GM12878 (cell line): ENCODE measurements at regions not wholly inside any gene's neighbourhood (a gene's known extent, or its start where the extent isn't known, plus 50 kb on each side); places are given as distances from the start of the nearest gene placed in this dataset.

Experiments
- ATF3 ChIP-seq: IDR thresholded peaks from 2 replicates; pipeline ENCODE4 v1.6.1; 2011; ENCODE audit warnings: low read depth, mild to moderate bottlenecking, low read length, moderate library complexity, borderline replicate concordance; ENCODE audit errors: extremely low read depth
- HCFC1 ChIP-seq: fragments of 150-350 bp; IDR thresholded peaks from 2 replicates; pipeline ENCODE4 v1.6.1; 2014; ENCODE audit warnings: low read length
- JUNB ChIP-seq: IDR thresholded peaks from 2 replicates; pipeline ENCODE4 v1.6.1; 2016; ENCODE audit warnings: antibody characterized with exemption, mild to moderate bottlenecking
- KLF5 ChIP-seq: fragments of 450-650 bp; IDR thresholded peaks from 2 replicates; pipeline ENCODE4 v1.6.1; 2014; ENCODE audit warnings: mild to moderate bottlenecking; ENCODE audit not compliant: partially characterized antibody
- LARP7 ChIP-seq: fragments of 450-650 bp; IDR thresholded peaks from 2 replicates; pipeline ENCODE4 v1.6.1; 2017; ENCODE audit warnings: mild to moderate bottlenecking
- NR2F1 ChIP-seq: fragments of 450-650 bp; conservative IDR thresholded peaks from 2 replicates; pipeline ENCODE4 v1.6.1; 2017; ENCODE audit warnings: mild to moderate bottlenecking
- PAX5 ChIP-seq: IDR thresholded peaks from 2 replicates; pipeline ENCODE4 v1.6.1; 2011; ENCODE audit warnings: low read depth, low read length, borderline replicate concordance
- PML ChIP-seq: IDR thresholded peaks from 2 replicates; pipeline ENCODE4 v1.6.1; 2012; ENCODE audit warnings: low read length, inconsistent platforms
- SMARCA5 ChIP-seq: fragments of 450-650 bp; IDR thresholded peaks from 2 replicates; pipeline ENCODE4 v1.6.1; 2017; ENCODE audit warnings: mild to moderate bottlenecking
- SREBF2 ChIP-seq: IDR thresholded peaks from 2 replicates; pipeline ENCODE4 v1.6.1; 2012; ENCODE audit warnings: mild to moderate bottlenecking, low read length
- ZBTB11 ChIP-seq: fragments of 450-650 bp; formaldehyde crosslinking; IDR thresholded peaks from 2 replicates; pipeline ENCODE4 v1.5.0; 2022; ENCODE audit warnings: mild to moderate bottlenecking, missing genetic modification characterization
- ZNF622 ChIP-seq: fragments of 450-650 bp; IDR thresholded peaks from 2 replicates; pipeline ENCODE4 v1.6.1; 2017; ENCODE audit warnings: mild to moderate bottlenecking, inconsistent platforms
- TF ChIP-seq, protein P1 (sequence below): fragments of 450-650 bp; formaldehyde crosslinking; IDR thresholded peaks from 2 replicates; pipeline ENCODE4 v1.4.0; 2020; ENCODE audit warnings: mild to moderate bottlenecking, moderate library complexity
- TF ChIP-seq, protein P2 (sequence below): fragments of 150-350 bp; IDR thresholded peaks from 2 replicates; pipeline ENCODE4 v1.6.1; 2014; ENCODE audit warnings: mild to moderate bottlenecking, low read depth, low read length

GRCh38 chr12:29970501-29970900 lies 186.8 kb upstream of the TMTC1 start (continued):
- TF ChIP-seq KLF5 (no peak), SMARCA5 (no peak), PAX5 (no peak), JUNB (no peak), NR2F1 (no peak), HCFC1 (no peak), ZBTB11 (CRISPR knock-in tag) (no peak), ZNF622 (no peak), LARP7 (no peak), PML (no peak), SREBF2 (no peak), ATF3 (no peak)
- TF ChIP-seq, protein P1, sequence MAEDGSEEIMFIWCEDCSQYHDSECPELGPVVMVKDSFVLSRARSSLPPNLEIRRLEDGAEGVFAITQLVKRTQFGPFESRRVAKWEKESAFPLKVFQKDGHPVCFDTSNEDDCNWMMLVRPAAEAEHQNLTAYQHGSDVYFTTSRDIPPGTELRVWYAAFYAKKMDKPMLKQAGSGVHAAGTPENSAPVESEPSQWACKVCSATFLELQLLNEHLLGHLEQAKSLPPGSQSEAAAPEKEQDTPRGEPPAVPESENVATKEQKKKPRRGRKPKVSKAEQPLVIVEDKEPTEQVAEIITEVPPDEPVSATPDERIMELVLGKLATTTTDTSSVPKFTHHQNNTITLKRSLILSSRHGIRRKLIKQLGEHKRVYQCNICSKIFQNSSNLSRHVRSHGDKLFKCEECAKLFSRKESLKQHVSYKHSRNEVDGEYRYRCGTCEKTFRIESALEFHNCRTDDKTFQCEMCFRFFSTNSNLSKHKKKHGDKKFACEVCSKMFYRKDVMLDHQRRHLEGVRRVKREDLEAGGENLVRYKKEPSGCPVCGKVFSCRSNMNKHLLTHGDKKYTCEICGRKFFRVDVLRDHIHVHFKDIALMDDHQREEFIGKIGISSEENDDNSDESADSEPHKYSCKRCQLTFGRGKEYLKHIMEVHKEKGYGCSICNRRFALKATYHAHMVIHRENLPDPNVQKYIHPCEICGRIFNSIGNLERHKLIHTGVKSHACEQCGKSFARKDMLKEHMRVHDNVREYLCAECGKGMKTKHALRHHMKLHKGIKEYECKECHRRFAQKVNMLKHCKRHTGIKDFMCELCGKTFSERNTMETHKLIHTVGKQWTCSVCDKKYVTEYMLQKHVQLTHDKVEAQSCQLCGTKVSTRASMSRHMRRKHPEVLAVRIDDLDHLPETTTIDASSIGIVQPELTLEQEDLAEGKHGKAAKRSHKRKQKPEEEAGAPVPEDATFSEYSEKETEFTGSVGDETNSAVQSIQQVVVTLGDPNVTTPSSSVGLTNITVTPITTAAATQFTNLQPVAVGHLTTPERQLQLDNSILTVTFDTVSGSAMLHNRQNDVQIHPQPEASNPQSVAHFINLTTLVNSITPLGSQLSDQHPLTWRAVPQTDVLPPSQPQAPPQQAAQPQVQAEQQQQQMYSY (CRISPR knock-in tag): no peak
- TF ChIP-seq, protein P2, sequence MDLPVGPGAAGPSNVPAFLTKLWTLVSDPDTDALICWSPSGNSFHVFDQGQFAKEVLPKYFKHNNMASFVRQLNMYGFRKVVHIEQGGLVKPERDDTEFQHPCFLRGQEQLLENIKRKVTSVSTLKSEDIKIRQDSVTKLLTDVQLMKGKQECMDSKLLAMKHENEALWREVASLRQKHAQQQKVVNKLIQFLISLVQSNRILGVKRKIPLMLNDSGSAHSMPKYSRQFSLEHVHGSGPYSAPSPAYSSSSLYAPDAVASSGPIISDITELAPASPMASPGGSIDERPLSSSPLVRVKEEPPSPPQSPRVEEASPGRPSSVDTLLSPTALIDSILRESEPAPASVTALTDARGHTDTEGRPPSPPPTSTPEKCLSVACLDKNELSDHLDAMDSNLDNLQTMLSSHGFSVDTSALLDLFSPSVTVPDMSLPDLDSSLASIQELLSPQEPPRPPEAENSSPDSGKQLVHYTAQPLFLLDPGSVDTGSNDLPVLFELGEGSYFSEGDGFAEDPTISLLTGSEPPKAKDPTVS: no peak
